ENCODE measurements at regions not wholly inside any gene's neighbourhood (a gene's known extent, or its start where the extent isn't known, plus 50 kb on each side); places are given as distances from the start of the nearest gene placed in this dataset.

- TF ChIP-seq CTCF (IDR thresholded peaks at IDR 0.05), result no peak
- no peaks in the 10 kb centered on the region for H3K36me3 ChIP-seq
- no peak overlapping the region for H3K27ac ChIP-seq
- intact Hi-C loops (cut with DNase I; ENCODE audit: low total_unique reads), result no loop called here
- H3K9me3 ChIP-seq, result no peaks in the 10 kb centered on the region
- no peak overlapping the region for H3K4me3 ChIP-seq
- no peaks in the 10 kb centered on the region for H3K27me3 ChIP-seq
- H3K4me1 ChIP-seq, result no peaks in the 10 kb centered on the region
- no peak for DNase-seq
Measured at GRCh38 chr1:90802622-90803021, 85.5 kb upstream of the BARHL2 start.

- TF ChIP-seq CTCF (IDR thresholded peaks at IDR 0.05), result no peak
- Histone ChIP-seq H3K9me3 (no peaks in the 10 kb centered on the region), H3K4me1 (no peaks in the 10 kb centered on the region), H3K27me3 (no peaks in the 10 kb centered on the region), H3K27ac (no peak overlapping the region), H3K36me3 (no peaks in the 10 kb centered on the region), H3K4me3 (no peak overlapping the region)
- DNase-seq, result no peak
- intact Hi-C loops (cut with DNase I; ENCODE audit: low total_unique reads), result no loop called here
Measured at GRCh38 chr1:90800012-90800717, 83.1 kb upstream of the BARHL2 start.

GRCh38 chr1:90799326-90799725 is 82.2 kb upstream of the BARHL2 start:
- no peak for DNase-seq
- intact Hi-C loops (cut with DNase I; ENCODE audit: low total_unique reads), result no loop called here
- no peaks in the 10 kb centered on the region for H3K4me1 ChIP-seq
- no peak overlapping the region for H3K27ac ChIP-seq
- H3K27me3 ChIP-seq, result no peaks in the 10 kb centered on the region
- no peaks in the 10 kb centered on the region for H3K9me3 ChIP-seq
- no peaks in the 10 kb centered on the region for H3K36me3 ChIP-seq
- no peak for TF ChIP-seq CTCF (IDR thresholded peaks at IDR 0.05)
- H3K4me3 ChIP-seq, result no peak overlapping the region

GRCh38 chr1:90798883-90799282 is 81.8 kb upstream of the BARHL2 start:
- H3K27me3 ChIP-seq, result no peaks in the 10 kb centered on the region
- H3K36me3 ChIP-seq, result no peaks in the 10 kb centered on the region
- no peaks in the 10 kb centered on the region for H3K9me3 ChIP-seq
- H3K27ac ChIP-seq, result no peak overlapping the region
- TF ChIP-seq CTCF (IDR thresholded peaks at IDR 0.05), result no peak
- intact Hi-C loops (cut with DNase I; ENCODE audit: low total_unique reads), result no loop called here
- H3K4me1 ChIP-seq, result no peaks in the 10 kb centered on the region
- DNase-seq, result no peak
- H3K4me3 ChIP-seq, result no peak overlapping the region

- Histone ChIP-seq H3K4me1 (no peaks in the 10 kb centered on the region), H3K27me3 (no peaks in the 10 kb centered on the region), H3K27ac (no peak overlapping the region), H3K9me3 (no peaks in the 10 kb centered on the region), H3K4me3 (no peak overlapping the region), H3K36me3 (no peaks in the 10 kb centered on the region)
- intact Hi-C loops (cut with DNase I; ENCODE audit: low total_unique reads), result no loop called here
- no peak for TF ChIP-seq CTCF (IDR thresholded peaks at IDR 0.05)
- DNase-seq, result no peak
Measured at GRCh38 chr1:90798344-90798743, 81.2 kb upstream of the BARHL2 start.

- no peaks in the 10 kb centered on the region for H3K9me3 ChIP-seq
- intact Hi-C loops (cut with DNase I; ENCODE audit: low total_unique reads), result no loop called here
- no peak overlapping the region for H3K4me3 ChIP-seq
- no peak for DNase-seq
- no peaks in the 10 kb centered on the region for H3K27me3 ChIP-seq
- H3K4me1 ChIP-seq, result no peaks in the 10 kb centered on the region
- no peaks in the 10 kb centered on the region for H3K36me3 ChIP-seq
- no peak overlapping the region for H3K27ac ChIP-seq
- TF ChIP-seq CTCF (IDR thresholded peaks at IDR 0.05), result no peak
Measured at GRCh38 chr1:90795431-90795830, 78.3 kb upstream of the BARHL2 start.
